Aorta (tissue), 5 donors: ENCODE measurements at regions not wholly inside any gene's neighbourhood (a gene's known extent, or its start where the extent isn't known, plus 50 kb on each side); places are given as distances from the start of the nearest gene placed in this dataset.
A peak's percentile ranks its signal among the peaks of the same experiment; 100 is the strongest.

ENCODE experiments used
- ATAC-seq: fragments of 200-7000 bp; cut with Tn5 transposase; one replicate; pipeline ENCODE4 v1.9.1; 2022; ENCODE audit warnings: moderate library complexity; ENCODE audit not compliant: low FRiP score
- DNase-seq, 2 donors: peaks; one replicate each; pipeline ENCODE4 v3.0.0-alpha.2; 2020
- H3K27ac ChIP-seq, 2 donors: one replicate each; pipeline ENCODE4 v1.5.1; 2013; ENCODE audit warnings: low read length in 2 of 2, mild to moderate bottlenecking in 2 of 2, moderate library complexity in 2 of 2, control low read depth in 1 of 2, inconsistent platforms in 1 of 2, low read depth in 1 of 2
- H3K27me3 ChIP-seq, 2 donors: one replicate each; pipeline ENCODE4 v1.6.1; 2013; ENCODE audit warnings: control low read depth in 1 of 2, low read length in 1 of 2, mild to moderate bottlenecking in 1 of 2, moderate library complexity in 1 of 2; ENCODE audit not compliant: insufficient read depth in 2 of 2, control insufficient read depth in 1 of 2
- H3K36me3 ChIP-seq, 2 donors: one replicate each; pipeline ENCODE4 v1.6.1; 2013; ENCODE audit warnings: control low read depth in 1 of 2, low read length in 1 of 2, mild to moderate bottlenecking in 1 of 2; ENCODE audit not compliant: insufficient read depth in 2 of 2, control insufficient read depth in 1 of 2
- H3K4me1 ChIP-seq, 2 donors: one replicate each; pipeline ENCODE4 v1.6.1; 2013; ENCODE audit warnings: low read length in 2 of 2, control low read depth in 1 of 2, mild to moderate bottlenecking in 1 of 2, moderate library complexity in 1 of 2; ENCODE audit not compliant: insufficient read depth in 2 of 2, control insufficient read depth in 1 of 2
- H3K4me3 ChIP-seq, 2 donors: one replicate each; pipeline ENCODE4 v1.5.1; 2013; ENCODE audit warnings: low read length in 2 of 2, control low read depth in 1 of 2, mild to moderate bottlenecking in 1 of 2
- H3K9me3 ChIP-seq: one replicate; pipeline ENCODE4 v1.6.1; 2013; ENCODE audit warnings: mild to moderate bottlenecking, low read length; ENCODE audit not compliant: control insufficient read depth
- WGBS, 2 donors: extraction: QIAGEN DNeasy Blood & Tissue Kit; methylation state at CpG; one replicate each; pipeline ENCODE4 v1.1.7; 2013; 5-methylcytosine and 5-hydroxymethylcytosine counted together
- intact Hi-C, 2 donors: fragments of 100-400 bp; cut with DNase I; formaldehyde crosslinking; loops; one replicate each; pipeline versions ENCODE4 v1.14.2 to v1.15.0; 2022
- donor health status: healthy with polysubstance abuse.
- donor health status: Bipolar disorder and iron deficiency.
- donor health status: DM: no; HTN: no; CAD: no.
- donor health status: DM: no; HTN: no; CAD: no.
- donor health status: DM: yes; HTN: yes; CAD: no.

GRCh38 chr15:39454189-39454986 lies 126.5 kb upstream of the THBS1 start:
- no peak overlapping the region for H3K27ac ChIP-seq
- H3K4me3 ChIP-seq, result no peak overlapping the region
- intact Hi-C loops, result no loop called here
- DNase-seq (no peak), ATAC-seq (peak; percentile 58)
- no peaks in the 10 kb centered on the region for H3K27me3 ChIP-seq
- H3K4me1 ChIP-seq, result no peaks in the 10 kb centered on the region
- WGBS, 2 donors, result 44 to 61% methylated on average over 5 of the region's 5 CpGs
- no peaks in the 10 kb centered on the region for H3K9me3 ChIP-seq
- H3K36me3 ChIP-seq, result no peaks in the 10 kb centered on the region

- intact Hi-C loops, result no loop called here
- ATAC-seq (no peak), DNase-seq (no peak)
- no peaks in the 10 kb centered on the region for H3K36me3 ChIP-seq
- no peaks in the 10 kb centered on the region for H3K4me1 ChIP-seq
- H3K27me3 ChIP-seq, result no peaks in the 10 kb centered on the region
- no peaks in the 10 kb centered on the region for H3K9me3 ChIP-seq
- WGBS, 2 donors, result 58 to 76% methylated on average over 5 of the region's 5 CpGs
- H3K4me3 ChIP-seq, result no peak overlapping the region
- H3K27ac ChIP-seq, result no peak overlapping the region
Measured at GRCh38 chr15:39455471-39455991, 125.3 kb upstream of the THBS1 start.

DNA sequence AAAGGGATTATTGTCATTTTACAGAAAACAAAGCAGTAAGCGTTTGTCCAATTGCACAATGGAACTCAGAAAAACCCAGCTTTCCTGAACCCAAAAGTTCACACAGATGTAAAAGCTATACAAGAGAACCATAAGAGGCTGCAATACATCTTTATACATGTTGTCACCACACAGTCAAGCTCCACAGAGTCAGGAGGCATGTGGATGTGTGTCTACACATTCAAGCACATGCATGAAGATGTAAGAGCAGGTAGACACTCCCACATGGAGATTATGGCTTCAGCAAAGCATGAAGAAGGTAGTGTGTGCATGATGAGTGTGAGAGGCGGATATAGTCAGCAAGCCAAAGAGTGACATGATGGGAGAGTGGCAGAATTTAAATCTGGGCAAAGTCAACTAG lies 124.7 kb upstream of the THBS1 start:
- no peak for DNase-seq
- intact Hi-C loops, result no loop called here
- Histone ChIP-seq H3K27me3 (no peaks in the 10 kb centered on the region), H3K9me3 (no peaks in the 10 kb centered on the region), H3K36me3 (no peaks in the 10 kb centered on the region), H3K4me3 (no peak overlapping the region), H3K27ac (no peak overlapping the region), H3K4me1 (no peaks in the 10 kb centered on the region)
- ATAC-seq, result no peak
- 92 to 96% methylated on average over 2 of the region's 2 CpGs for WGBS, 2 donors

DNA sequence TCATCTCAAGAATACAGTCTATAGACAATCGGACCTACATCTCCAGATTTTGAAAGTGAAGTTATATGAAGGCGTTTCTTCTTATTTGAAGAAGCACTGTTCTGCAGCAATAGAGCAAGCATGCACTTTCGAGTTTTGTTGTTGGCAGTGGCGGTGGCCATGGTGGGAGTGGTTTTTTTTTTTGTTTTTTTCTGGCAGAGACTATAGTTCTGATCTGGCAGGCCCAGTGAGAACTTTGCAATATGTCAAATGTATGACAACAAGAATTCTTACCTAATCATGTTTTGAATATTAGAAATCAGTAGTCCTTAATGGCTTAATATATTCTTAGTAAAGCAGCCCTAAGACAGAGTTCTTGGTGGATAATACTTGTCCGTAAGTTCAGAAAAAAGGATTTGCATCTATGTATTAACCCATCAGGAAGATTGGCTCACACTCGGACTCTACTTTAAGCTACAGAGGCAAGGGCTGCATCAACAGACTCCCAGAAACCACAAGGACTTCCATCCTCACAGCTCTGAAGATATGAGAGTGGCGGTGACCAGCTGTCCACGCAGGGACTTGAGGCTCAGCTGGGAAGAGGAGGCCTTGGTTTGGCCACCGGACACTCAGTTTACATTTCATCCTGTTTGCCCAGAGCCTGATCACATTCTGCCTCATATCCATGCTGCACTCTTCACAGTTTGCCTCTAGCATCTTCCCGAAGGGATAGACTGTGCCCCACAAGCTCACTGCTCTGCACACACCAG lies 124.1 kb upstream of the THBS1 start:
- no peak overlapping the region for H3K27ac ChIP-seq
- no peaks in the 10 kb centered on the region for H3K9me3 ChIP-seq
- H3K4me1 ChIP-seq, result no peaks in the 10 kb centered on the region
- H3K36me3 ChIP-seq, result no peaks in the 10 kb centered on the region
- H3K4me3 ChIP-seq, result no peak overlapping the region
- no peaks in the 10 kb centered on the region for H3K27me3 ChIP-seq
- ATAC-seq, result no peak
- no peak for DNase-seq
- intact Hi-C loops, result no loop called here
- WGBS, 2 donors, result 74 to 79% methylated on average over 10 of the region's 10 CpGs

DNA sequence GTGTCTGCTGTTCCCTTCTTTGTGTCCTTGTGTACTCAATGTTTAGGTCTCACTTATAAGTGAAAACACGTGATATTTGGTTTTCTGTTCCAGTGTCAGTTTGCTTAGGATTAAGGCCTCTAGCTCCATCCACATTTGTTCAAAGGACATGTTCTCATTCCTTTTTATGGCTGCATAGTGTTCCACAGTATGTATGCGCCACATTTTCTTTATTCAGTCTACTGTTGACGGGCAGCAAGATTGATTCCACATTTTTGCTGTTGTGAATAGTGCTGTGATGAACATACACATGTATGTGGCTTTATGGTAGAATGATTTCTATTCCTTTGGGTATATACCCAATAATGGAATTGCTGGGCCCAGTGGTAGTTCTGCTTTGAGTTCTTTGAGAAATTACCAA lies 122.7 kb upstream of the THBS1 start:
- WGBS, 2 donors, result 94 to 98% methylated on average over 3 of the region's 3 CpGs
- no peak for DNase-seq

GRCh38 chr15:39459548-39459947 lies 121.3 kb upstream of the THBS1 start:
- Histone ChIP-seq H3K9me3 (no peaks in the 10 kb centered on the region), H3K4me3 (no peak overlapping the region), H3K27me3 (no peaks in the 10 kb centered on the region), H3K36me3 (no peaks in the 10 kb centered on the region), H3K27ac (no peak overlapping the region), H3K4me1 (no peaks in the 10 kb centered on the region)
- ATAC-seq, result no peak
- intact Hi-C loops, result no loop called here
- no peak for DNase-seq
- WGBS, 2 donors, result 76 to 81% methylated on average over 1 of the region's 1 CpG

More for the DNA sequence above, 122.7 kb upstream of the THBS1 start:
- intact Hi-C loops, result no loop called here
- Histone ChIP-seq H3K4me3 (no peak overlapping the region), H3K27me3 (no peaks in the 10 kb centered on the region), H3K27ac (no peak overlapping the region), H3K36me3 (no peaks in the 10 kb centered on the region), H3K4me1 (no peaks in the 10 kb centered on the region), H3K9me3 (no peaks in the 10 kb centered on the region)
- ATAC-seq, result no peak

GRCh38 chr15:39460748-39461147 lies 120.1 kb upstream of the THBS1 start:
- ATAC-seq, result no peak
- Histone ChIP-seq H3K4me3 (no peak overlapping the region), H3K27ac (no peak overlapping the region), H3K9me3 (no peaks in the 10 kb centered on the region), H3K4me1 (no peaks in the 10 kb centered on the region), H3K27me3 (no peaks in the 10 kb centered on the region), H3K36me3 (no peaks in the 10 kb centered on the region)
- 78 to 89% methylated on average over 7 of the region's 7 CpGs for WGBS, 2 donors
- intact Hi-C loops, result no loop called here
- no peak for DNase-seq

DNA sequence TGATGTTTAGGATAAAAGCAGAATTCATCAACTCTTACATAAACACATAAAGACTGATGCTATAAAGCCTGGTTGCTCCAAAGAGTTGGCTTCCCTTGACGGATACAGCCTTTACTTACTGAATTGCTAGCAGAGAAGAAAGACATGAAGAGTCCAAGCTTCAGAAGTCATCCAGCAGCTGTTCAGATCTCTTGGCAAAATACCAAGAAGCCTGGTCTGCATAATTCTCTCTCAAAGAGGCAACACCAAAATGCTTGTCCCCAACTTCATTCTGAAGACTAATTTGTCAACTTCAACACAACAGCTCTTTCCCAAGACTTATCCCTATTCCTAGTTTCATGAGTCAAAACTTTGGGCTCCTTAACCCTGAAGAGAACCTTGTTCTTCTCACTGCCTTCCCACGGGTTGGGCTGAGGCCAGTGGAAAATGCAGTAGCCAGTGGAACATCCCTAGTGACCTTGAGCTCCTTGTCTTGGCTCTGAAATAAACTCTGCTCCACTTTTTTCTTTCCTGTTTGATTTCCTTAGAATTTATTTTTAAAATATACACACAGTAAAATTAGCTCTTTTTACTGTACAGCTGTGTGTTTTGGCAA lies 119.2 kb upstream of the THBS1 start:
- Histone ChIP-seq H3K4me1 (no peaks in the 10 kb centered on the region), H3K27me3 (no peaks in the 10 kb centered on the region), H3K27ac (no peak overlapping the region), H3K4me3 (no peak overlapping the region), H3K9me3 (no peaks in the 10 kb centered on the region), H3K36me3 (no peaks in the 10 kb centered on the region)
- WGBS, 2 donors, result 44 to 46% methylated on average over 2 of the region's 2 CpGs
- no peak for ATAC-seq
- DNase-seq, result peak in 1 of 2 donors; percentile 65
- intact Hi-C loops, result no loop called here
